ENCODE measurements at regions not wholly inside any gene's neighbourhood (a gene's known extent, or its start where the extent isn't known, plus 50 kb on each side); places are given as distances from the start of the nearest gene placed in this dataset.

GRCh38 chr4:130131536-130131935 is 1035.6 kb downstream of the C4orf33 start:
- no peak overlapping the region for H3K4me3 ChIP-seq (ENCODE audit: low read depth, low read length)
- TF ChIP-seq MAX (IDR thresholded peaks at IDR 0.05; ENCODE audit: low read depth, low read length): no peak
- no peak for DNase-seq (ENCODE audit: low read depth)

- DNase-seq (ENCODE audit: low read depth): no peak
- H3K4me3 ChIP-seq (ENCODE audit: low read depth, low read length): no peak overlapping the region
- TF ChIP-seq MAX (IDR thresholded peaks at IDR 0.05; ENCODE audit: low read depth, low read length) (no peak), MYC (IDR thresholded peaks at IDR 0.05; ENCODE audit: low read depth, low read length) (no peak), CTCF (IDR thresholded peaks at IDR 0.05; ENCODE audit: low read depth, low read length) (no peak), POLR2A (IDR thresholded peaks at IDR 0.05; ENCODE audit: extremely low read depth, insufficient read length) (no peak)
Measured at GRCh38 chr4:130141651-130142050, 1045.7 kb downstream of the C4orf33 start.

- no peak for DNase-seq (ENCODE audit: low read depth)
- no peak overlapping the region for H3K4me3 ChIP-seq (ENCODE audit: low read depth, low read length)
- TF ChIP-seq POLR2A (IDR thresholded peaks at IDR 0.05; ENCODE audit: extremely low read depth, insufficient read length) (no peak), MYC (IDR thresholded peaks at IDR 0.05; ENCODE audit: low read depth, low read length) (no peak), MAX (IDR thresholded peaks at IDR 0.05; ENCODE audit: low read depth, low read length) (no peak), CTCF (IDR thresholded peaks at IDR 0.05; ENCODE audit: low read depth, low read length) (no peak)
Measured at GRCh38 chr4:130143656-130144055, 1047.7 kb downstream of the C4orf33 start.

- H3K4me3 ChIP-seq (ENCODE audit: low read depth, low read length): no peak overlapping the region
- no peak for DNase-seq (ENCODE audit: low read depth)
- TF ChIP-seq MYC (IDR thresholded peaks at IDR 0.05; ENCODE audit: low read depth, low read length): no peak
- TF ChIP-seq CTCF (IDR thresholded peaks at IDR 0.05; ENCODE audit: low read depth, low read length): no peak
- TF ChIP-seq POLR2A (IDR thresholded peaks at IDR 0.05; ENCODE audit: extremely low read depth, insufficient read length): no peak
- no peak for TF ChIP-seq MAX (IDR thresholded peaks at IDR 0.05; ENCODE audit: low read depth, low read length)
Measured at GRCh38 chr4:130146773-130147172, 1050.8 kb downstream of the C4orf33 start.

- no peak overlapping the region for H3K4me3 ChIP-seq (ENCODE audit: low read depth, low read length)
- DNase-seq (ENCODE audit: low read depth): no peak
- TF ChIP-seq CTCF (IDR thresholded peaks at IDR 0.05; ENCODE audit: low read depth, low read length) (no peak), MYC (IDR thresholded peaks at IDR 0.05; ENCODE audit: low read depth, low read length) (no peak), MAX (IDR thresholded peaks at IDR 0.05; ENCODE audit: low read depth, low read length) (no peak), POLR2A (IDR thresholded peaks at IDR 0.05; ENCODE audit: extremely low read depth, insufficient read length) (no peak)
Measured at GRCh38 chr4:130147641-130148040, 1051.7 kb downstream of the C4orf33 start.

GRCh38 chr4:130154901-130155300 is 1058.9 kb downstream of the C4orf33 start:
- no peak for DNase-seq (ENCODE audit: low read depth)
- H3K4me3 ChIP-seq (ENCODE audit: low read depth, low read length): no peak overlapping the region
- TF ChIP-seq MAX (IDR thresholded peaks at IDR 0.05; ENCODE audit: low read depth, low read length): no peak

- no peak for DNase-seq (ENCODE audit: low read depth)
- H3K4me3 ChIP-seq (ENCODE audit: low read depth, low read length): no peak overlapping the region
- TF ChIP-seq MAX (IDR thresholded peaks at IDR 0.05; ENCODE audit: low read depth, low read length) (no peak), MYC (IDR thresholded peaks at IDR 0.05; ENCODE audit: low read depth, low read length) (no peak), CTCF (IDR thresholded peaks at IDR 0.05; ENCODE audit: low read depth, low read length) (no peak), POLR2A (IDR thresholded peaks at IDR 0.05; ENCODE audit: extremely low read depth, insufficient read length) (no peak)
Measured at GRCh38 chr4:130163701-130164100, 1067.7 kb downstream of the C4orf33 start.
